Fibroblast of peridontal ligament (primary cell): ENCODE measurements at regions not wholly inside any gene's neighbourhood (a gene's known extent, or its start where the extent isn't known, plus 50 kb on each side); places are given as distances from the start of the nearest gene placed in this dataset.
A peak's percentile ranks its signal among the peaks of the same experiment; 100 is the strongest.

ENCODE experiments used
- DNase-seq: peaks from one replicate; pipeline ENCODE4 v3.0.0-alpha.2; 2010; ENCODE audit errors: extremely low read depth

DNA sequence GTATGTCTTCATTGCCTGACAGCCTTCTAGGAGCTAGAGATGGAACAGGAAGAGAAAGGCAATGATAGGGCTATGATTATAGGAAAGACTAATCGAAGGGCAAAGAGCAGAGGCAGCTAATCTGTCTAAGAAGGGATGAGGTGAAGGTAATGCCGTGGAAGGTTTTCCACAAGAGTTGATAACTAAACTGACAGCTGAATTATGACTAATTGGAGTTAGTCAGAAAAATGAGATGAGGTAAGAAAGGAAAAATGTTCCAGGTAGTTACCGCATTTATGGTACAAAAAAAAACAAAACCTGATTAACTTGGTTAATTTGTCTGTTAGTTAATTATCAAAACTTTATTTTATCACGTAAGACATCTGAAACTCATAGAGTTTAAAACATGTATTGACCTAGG, 260.3 kb downstream of the SLITRK6 start:
- no peak for DNase-seq

DNA sequence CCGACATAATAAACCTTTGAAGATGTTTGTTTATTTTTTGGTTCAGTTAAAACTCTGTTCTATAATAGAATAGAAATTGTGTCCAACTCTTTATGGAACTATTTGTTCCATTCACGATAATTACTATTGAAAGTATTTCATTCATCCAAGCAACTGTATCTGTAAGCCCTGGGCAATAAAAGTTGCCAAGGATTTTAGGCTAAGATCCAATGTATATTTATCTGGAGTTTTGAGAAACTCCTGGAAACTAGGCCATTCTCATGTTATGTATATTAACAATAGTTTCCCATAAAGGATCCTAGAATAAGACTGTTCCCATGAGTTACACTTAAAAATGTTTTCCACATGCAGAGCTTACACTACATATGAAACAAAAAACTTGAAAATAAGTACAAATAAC, 261.6 kb downstream of the SLITRK6 start:
- peak; percentile 41 for DNase-seq

DNA sequence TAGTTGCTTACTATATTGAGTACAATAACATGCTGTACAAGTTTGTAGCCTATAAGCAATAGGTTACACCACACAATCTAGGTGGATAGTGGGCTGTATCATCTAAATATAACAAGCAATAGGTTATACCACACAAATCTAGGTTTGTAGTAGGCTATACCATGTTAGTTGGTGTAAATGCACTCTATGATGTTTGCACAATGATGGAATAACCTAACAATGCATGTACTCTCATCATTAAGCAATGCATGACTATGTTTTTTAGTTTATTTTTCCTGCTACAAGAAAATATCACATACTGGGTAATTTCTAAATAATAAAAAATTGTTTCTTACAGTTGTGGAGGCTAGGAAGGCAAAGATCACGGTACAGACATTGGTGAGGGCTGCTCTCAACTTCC, 262.5 kb downstream of the SLITRK6 start:
- DNase-seq = no peak

DNA sequence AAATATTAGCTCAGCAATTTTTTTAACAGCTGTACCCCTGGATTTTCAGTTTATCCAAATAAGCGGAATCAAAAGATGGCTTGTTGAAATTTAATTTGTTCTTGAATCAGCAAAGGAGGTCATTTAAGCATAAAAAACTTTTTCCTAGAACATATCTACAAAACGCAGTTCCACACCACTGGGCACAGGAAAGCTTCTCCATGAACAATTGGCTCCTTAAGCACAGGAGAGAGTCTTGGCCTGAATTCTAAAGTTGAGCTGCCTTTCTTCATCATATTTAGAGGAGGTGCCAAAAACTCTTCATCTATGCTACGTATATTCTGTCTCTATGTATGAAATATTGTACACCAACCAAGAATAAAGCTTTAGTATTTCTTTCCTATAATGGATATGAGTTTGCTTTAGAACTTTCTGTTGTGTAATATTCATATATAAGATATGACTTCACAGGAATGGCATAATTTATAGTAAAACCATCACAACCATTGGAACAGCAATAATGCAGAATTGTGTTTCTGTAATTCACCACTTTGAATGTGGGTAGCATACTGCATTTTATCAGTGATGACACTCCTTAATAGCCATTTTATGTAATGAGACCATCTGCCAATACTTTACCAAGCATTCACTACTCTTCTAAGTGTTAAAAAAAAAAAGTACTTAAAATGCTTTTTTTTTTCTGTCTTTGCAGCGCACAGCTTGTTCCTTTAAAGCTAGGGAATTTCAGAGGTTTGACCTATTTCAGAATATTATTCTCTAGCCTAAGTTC, 263.7 kb downstream of the SLITRK6 start:
- no peak for DNase-seq

DNA sequence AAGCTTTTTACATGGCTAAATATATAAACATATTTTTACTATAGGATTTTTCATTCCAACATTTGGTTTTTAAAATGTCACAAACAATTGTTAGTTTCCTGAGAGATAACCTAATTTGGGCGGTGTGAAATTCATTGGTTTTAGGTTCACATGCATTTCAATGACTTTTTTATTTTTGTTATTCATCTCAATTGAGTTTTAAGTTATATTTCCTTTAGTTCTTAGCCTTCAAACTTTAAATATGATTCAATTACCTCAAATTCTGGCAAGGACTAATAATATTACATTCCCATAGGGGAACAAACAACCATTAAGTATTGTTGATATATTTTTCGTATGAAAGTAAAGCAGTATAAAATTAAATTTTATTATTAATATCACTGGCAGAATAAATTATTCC, 265.3 kb downstream of the SLITRK6 start:
- no peak for DNase-seq

DNA sequence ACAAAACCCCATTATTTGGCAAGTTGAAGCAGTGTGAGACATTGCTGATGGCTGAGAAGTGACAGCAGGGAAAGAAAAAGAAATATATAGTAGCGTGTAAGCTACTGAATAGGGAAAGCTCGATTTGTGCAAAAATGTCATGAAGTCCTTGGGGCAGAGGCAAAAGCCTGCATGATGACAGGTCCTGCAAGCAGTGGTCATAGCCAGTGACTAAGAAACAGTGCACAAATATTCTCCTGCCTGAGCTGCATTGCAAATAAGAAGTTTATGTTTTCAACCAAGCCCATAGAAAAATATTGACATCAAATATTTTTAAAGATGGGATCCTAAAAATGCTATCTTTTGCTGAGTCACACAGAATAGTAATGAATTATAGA, 270.0 kb downstream of the SLITRK6 start:
- DNase-seq = peak; percentile 27

DNA sequence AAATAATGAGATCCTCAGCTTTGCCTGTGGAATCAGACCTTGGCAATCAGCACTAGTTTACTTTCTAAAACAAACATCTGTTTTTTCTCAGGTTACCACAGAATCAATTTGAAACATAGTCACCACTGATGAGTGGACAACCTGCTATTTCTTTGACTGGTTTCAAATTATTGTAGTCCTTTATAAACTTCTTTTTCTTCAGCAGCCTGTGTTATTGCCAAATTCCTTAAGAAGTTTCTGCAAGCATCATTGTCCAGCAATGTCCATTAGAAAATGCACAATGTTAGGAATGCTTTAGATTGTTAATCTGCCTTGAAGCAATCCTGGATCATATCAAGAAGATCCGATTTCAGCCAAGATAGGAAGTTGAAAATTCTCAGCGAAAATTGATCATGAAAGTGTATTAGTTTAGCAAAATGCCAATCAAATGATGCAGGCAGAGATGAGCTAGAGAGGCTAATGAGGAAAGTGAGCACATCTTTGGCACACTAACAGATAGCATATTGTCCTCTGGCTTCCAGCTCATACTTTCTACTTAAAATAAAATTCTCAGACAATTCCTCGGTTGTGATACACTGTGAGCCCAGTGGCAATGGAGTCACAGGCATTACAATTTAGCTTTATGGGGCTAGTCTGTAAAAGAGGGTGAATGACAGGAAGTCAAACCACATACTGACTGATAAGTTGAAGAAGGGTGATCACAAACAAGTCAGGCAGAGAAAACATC, 270.6 kb downstream of the SLITRK6 start:
- peak; percentile 91 for DNase-seq

DNA sequence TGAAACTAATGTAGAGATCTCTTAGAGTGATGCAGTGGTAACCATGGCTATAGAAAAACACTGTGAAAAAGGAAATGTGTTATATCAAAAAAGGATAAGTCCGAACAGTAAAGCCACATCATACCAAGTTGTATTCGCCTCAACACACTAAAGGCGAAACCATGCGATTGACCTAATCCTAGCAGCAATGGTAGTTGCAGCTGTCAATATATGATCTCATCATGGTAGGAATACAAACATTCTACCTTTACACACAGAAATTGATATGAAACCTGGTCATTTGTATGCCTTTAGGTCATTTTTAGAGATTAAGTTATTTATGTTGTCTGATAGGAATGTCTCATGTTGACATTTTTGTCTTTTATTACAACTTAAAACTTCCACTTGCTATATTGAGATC, 271.9 kb downstream of the SLITRK6 start:
- DNase-seq = no peak

DNA sequence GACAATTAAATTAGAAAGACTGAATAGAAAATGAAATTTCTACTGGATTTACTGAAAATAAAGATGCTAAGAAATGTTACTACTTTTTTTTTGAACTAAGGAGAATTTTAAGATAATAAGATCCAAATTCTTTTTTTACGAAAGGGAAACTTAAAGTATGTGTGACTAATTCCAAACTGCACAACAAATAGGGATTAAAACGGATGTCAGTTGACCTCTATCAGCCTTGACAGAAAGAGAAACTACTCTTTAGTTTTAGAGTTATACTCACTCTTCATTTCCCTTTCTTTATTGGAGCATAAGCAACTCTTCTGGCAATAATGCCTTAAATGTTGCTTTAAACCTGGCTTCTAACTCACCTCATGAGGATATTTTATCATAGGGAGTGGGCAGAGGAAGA, 273.8 kb downstream of the SLITRK6 start:
- peak; percentile 17 for DNase-seq

DNA sequence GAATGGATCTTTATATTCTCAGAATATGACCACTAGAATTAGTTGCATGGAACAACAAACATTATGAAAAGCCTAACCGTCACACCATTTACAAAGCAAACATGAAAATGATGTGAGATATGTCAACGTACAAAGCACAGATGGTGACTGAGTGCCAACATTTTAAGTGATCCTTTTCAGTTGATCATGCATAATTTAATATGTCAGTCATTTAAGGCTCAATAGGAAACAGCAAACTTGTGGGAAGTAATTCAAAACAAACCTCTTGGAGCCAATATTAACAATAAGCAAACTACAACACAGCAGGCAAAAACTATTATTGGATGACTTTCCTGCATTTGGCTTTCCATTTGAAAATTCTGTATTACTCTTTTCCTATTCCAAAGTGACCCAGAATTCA, 277.6 kb downstream of the SLITRK6 start:
- DNase-seq = no peak

DNA sequence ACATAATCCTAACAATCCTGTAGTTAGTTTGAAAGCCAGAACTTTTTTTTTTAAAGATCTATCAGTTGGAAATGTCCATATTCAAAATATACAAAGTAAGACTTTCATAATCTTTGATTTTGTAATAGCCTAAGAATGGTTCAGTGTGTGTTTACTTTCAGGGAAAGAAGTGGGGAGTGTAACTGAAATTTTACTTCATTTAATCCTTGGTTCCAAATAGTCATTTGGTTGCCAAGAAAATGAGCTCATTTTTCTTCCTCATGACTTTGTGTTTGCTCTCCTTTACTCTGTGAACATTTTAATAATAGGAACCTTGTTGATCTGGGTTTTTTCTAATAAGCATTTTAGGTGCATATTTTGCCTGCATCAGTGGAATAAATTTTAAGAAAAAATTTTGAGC, 278.8 kb downstream of the SLITRK6 start:
- peak; percentile 94 for DNase-seq

DNA sequence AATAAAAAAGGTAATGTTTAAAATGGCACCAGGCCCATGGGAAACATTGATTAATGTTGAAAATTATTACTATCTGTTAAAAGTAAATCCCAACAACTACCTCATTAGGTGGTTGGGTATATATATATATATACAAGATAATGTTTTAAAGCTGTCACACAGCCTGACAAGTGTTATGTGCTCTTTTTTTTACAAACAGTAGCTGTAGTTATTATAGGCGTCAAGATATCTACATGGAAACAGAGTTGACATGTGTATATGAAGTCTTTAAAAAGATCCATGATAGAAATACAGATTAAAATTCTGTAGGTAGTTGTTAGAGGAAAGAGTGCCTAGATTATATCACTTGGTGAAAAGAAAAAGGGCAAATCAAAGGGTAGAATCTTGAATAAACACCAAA, 279.9 kb downstream of the SLITRK6 start:
- DNase-seq = no peak

DNA sequence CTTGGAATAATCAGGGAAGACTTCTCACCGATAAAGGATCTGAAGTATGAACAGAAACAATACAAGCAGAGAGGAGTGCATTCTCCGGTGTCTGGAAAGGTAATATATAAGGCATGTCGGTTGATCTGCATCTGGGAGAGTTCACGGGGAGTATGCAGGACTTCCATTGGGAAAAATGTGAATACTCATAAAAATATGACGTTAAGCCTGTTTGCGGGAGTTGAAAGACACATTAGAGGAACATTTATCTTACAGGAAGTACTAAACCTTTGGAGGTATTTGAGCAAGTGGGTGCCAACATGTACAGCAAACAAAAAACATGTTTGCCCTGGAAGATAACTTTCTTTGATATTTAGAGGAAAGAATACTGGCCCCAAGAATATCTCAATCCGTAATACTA, 286.8 kb downstream of the SLITRK6 start:
- no peak for DNase-seq

DNA sequence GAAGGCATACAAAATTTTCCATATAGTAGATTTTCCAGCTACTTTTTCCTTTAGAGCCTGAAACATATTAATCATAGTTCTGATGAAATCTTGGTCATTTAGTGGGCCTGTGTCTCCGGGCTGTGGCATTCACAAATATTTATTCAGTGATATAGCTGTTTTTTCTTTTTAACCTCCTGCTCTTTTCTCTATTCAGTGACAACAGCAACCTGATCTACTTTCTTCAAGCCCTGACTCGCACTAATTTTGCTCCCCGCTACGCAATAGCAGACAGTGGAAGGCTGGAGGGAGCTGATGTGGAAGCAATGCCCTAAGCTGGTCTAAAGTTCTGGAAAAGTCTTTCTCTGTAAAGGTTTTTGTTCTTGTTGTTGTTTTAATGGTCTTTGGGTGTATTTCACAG, 289.7 kb downstream of the SLITRK6 start:
- peak; percentile 35 for DNase-seq

DNA sequence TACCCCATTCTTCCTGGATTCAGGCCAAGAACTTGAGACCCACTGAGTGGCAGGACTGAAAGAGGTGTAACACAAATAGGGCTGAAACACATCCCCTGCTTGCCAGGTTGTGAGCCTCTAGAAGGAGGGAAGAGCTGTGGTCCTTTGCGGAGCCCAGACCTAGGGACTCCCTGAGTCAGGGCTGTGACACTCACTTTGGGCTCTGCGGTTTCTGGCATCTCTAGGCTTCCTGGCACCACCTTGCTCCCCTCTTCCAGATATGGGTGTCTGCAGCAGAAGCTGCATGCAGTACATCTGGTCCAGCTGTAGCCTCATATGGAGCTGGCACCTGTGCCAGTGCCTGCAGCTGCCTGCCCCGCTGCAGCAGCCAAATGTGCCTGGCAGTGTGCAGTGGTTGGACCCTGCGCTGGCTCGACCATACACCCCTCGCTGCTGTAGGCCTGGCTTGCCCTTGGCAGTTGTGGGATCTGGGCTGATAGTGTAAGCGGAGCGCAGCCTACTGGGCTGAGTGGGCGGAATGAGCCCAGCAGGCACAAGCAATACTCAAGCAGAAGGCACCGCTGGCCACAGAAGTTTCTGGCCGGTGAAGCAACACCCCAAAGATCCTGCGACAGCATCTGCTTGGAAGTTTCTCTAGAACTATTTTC, 290.4 kb downstream of the SLITRK6 start:
- peak; percentile 18 for DNase-seq

DNA sequence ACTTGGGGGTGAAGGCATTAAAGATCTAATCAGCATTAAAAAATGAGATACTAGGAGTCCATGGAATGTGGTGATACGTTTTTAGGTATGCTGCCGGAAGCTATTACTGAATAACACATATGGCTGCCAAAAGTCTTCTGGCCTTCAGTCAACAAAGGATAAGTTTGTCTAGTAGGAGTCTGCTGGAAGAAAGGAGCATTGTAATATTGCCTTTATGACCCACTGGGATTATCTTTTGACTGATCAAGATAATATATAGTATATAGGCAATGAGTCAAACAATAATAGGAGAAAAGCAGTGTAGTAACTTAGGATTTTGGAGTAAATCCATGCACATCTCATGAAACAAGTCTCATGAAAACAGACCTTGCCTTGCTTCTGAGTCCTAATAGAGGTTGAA, 295.4 kb downstream of the SLITRK6 start:
- DNase-seq = no peak

DNA sequence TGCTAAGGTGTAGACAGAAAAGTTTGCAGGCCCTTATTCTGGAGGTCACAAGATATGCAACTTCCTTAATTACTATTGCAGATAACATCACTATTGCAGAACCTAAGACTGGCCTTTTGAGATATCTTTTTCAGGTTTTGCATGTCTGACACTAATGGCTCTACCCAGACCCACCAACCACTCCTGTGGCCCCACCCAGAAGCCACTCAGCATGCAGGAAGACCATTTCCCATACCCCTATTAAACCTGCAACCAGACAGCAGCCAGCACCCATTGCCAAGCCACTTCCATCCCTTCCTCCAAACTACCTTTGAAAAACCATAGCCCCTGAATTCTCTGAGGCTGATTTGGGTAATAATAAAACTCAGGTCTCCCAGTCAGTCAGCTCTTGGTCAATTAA, 297.6 kb downstream of the SLITRK6 start:
- no peak for DNase-seq

DNA sequence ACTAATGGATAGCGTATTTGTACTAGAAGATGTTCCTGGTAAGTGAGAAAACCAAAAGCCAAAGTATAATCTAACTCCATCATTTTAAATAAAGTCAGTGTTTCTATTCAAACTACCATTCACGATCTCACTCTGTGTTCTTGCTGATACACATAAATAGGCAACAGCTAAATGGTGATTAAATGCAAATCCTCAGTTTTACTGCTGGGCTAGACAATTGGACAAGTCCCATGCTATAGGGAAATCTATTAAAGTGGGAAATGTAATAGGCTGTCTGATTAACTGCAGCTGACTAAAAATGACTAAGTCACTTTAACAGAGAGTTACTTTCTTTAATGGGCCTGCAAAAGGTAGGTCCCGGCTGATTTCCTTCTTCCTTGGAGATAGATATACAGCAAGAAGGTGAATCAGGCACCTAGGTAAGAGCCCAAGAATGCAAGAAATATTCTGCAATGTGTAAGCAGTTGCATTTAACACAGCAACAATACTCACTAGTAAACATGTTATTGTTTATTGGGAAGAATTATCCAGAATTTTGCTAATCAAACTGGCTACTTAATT, 298.4 kb downstream of the SLITRK6 start:
- no peak for DNase-seq

DNA sequence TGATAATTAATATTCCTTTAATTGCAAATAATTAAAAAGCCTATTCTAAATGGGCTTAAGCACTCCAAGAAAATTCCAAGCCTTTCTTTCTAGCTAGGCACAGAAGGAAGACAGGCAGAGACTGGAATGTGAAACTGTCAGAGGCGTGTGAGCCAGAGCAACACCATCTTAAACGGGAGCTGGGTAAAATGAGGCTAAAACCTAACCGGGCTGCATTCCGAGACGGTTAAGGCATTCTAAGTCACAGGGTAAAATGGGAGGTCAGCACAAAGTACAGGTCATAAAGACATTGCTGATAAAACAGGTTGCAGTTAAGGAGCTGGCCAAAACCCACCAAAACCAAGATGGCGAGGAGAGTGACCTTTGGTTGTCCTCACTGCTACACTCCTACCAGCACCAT, 300.4 kb downstream of the SLITRK6 start:
- DNase-seq = no peak

DNA sequence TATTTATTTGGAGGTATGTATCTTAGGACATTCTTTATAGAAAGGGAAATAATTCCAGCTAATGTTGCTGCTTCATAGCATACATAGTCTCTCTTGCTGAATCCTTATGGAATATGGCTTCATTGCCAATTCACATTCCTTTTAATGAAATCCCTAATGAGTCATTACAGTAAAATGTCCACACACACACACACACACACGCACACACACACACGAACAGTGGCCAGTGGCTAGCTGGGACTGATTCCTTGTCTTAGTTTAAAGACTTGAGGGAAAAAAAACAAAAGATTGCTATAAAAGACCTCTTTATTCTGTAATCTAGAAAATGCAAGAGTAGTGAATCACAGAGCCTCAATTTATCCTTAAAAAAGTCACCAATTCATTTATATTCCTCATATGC, 301.6 kb downstream of the SLITRK6 start:
- peak; percentile 98 for DNase-seq

DNA sequence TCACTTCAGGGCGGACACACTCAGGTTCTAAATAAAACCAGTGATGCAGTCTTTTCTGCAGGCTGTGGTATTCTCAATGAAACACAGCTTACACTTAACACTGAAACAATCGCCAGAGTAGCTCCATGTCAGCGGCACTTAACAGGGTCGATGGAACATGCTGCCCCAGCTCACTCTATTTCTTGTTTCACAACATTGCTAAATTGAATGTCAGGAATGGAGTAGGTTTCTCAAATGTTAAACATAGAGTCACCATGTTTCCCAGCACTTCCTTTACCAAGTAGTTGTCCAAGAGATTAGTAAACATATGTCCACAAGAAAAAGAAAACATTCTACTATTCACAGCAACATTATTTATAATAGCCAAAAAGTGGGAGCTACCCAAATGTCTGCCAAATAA, 306.9 kb downstream of the SLITRK6 start:
- DNase-seq = no peak

DNA sequence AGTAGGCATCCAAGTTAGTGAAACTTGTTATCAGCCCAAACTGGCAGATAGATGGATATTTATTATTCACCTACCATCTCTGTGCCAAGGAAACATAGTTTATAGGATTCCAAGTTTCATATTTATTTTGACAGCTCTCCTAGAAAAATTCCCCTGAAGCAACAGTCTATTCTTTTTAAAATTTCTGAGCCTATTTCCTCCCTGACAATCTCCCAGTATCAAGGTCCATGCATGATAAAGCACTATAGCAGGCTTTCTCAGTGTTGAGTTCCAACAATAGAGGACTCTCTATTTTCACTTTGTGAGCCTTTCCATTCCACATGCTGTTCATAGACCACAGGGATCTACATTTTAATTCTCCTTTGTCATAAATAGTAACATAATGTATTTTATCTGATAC, 312.6 kb downstream of the SLITRK6 start:
- DNase-seq = no peak

DNA sequence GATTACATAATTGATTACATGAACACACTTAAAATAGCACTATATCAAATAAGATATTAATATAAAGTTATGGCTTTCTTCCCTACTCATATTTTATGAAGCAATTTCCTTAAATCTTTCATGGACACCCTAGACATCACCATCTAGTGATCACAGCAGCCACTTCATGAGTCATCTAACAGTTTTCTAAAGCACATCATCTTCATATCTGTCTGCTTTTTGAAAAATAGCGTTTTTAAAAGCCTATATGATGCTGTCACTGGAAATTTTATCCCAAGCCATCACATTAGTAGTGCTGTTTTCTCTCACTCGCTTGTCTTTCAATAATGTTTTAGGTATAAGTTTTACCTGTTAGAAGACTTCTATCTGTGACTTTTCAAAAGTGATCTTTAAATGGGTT, 326.1 kb downstream of the SLITRK6 start:
- DNase-seq = no peak
